OCI-LY7 (cell line): ENCODE measurements at regions not wholly inside any gene's neighbourhood (a gene's known extent, or its start where the extent isn't known, plus 50 kb on each side); places are given as distances from the start of the nearest gene placed in this dataset.
A peak's percentile ranks its signal among the peaks of the same experiment; 100 is the strongest.

ENCODE experiments used
- BruUV-seq: library from RNA; stranded (reverse); fragments of 400-500 nt; replicated peaks from 2 replicates; lab custom pipeline; 2021; lab: Mats Ljungman, UMichigan
- CTCF ChIA-PET: fragments of 300-600 bp; sonication (Branson Sonifier 250); formaldehyde crosslinking; loops from one replicate; lab custom pipeline; 2022; ENCODE audit warnings: antibody characterized with exemption; ENCODE audit not compliant: unreplicated experiment; lab: Charles Lee
- POLR2A ChIA-PET: fragments of 300-600 bp; sonication (Branson Sonifier 250); formaldehyde crosslinking; loops from one replicate; lab custom pipeline; 2022; ENCODE audit warnings: antibody characterized with exemption; lab: Charles Lee
- DNase-seq: peaks from one replicate; pipeline ENCODE4 v3.0.0-alpha.2; 2015; ENCODE audit warnings: low spot score
- H2AFZ ChIP-seq: fragments of 200-600 bp; sonication (generic), shearing (Covaris generic); 2 replicates; pipeline ENCODE4 v1.6.1; 2014; ENCODE audit warnings: mild to moderate bottlenecking, antibody characterized with exemption, low read length, moderate library complexity
- H3K27ac ChIP-seq: fragments of 200-600 bp; sonication (generic); 2 replicates; pipeline ENCODE4 v1.5.1; 2014; ENCODE audit warnings: mixed run types, low read depth, mild to moderate bottlenecking, moderate library complexity, low read length, inconsistent platforms; ENCODE audit not compliant: poor library complexity, severe bottlenecking
- H3K36me3 ChIP-seq: fragments of 200-600 bp; sonication (generic); 2 replicates; pipeline ENCODE4 v1.6.1; 2014; ENCODE audit warnings: mild to moderate bottlenecking, antibody characterized with exemption, low read length, moderate library complexity, mixed read lengths; ENCODE audit not compliant: insufficient read depth
- H3K4me1 ChIP-seq: fragments of 200-600 bp; sonication (generic); 2 replicates; pipeline ENCODE4 v1.5.1; 2014; ENCODE audit warnings: mild to moderate bottlenecking, low read length; ENCODE audit not compliant: insufficient read depth, poor library complexity, severe bottlenecking
- H3K4me2 ChIP-seq: fragments of 200-600 bp; sonication (generic); 2 replicates; pipeline ENCODE4 v1.6.1; 2014; ENCODE audit warnings: mild to moderate bottlenecking, low read length
- H3K4me3 ChIP-seq: fragments of 200-600 bp; sonication (generic); 2 replicates; pipeline ENCODE4 v1.5.1; 2014; ENCODE audit warnings: mild to moderate bottlenecking, low read depth, low read length; ENCODE audit not compliant: poor library complexity, severe bottlenecking
- H3K79me2 ChIP-seq: fragments of 200-600 bp; sonication (generic); 2 replicates; pipeline ENCODE4 v1.6.1; 2016; ENCODE audit warnings: low read depth, mild to moderate bottlenecking, low read length, moderate library complexity, mixed read lengths; ENCODE audit not compliant: insufficient read depth
- H3K9me2 ChIP-seq: fragments of 200-600 bp; sonication (generic); 2 replicates; pipeline ENCODE4 v1.6.1; 2016; ENCODE audit warnings: mild to moderate bottlenecking, low read length, mixed read lengths; ENCODE audit not compliant: insufficient read depth
- H3K9me3 ChIP-seq: fragments of 200-600 bp; sonication (generic); 2 replicates; pipeline ENCODE4 v1.6.1; 2014; ENCODE audit warnings: mild to moderate bottlenecking, mixed run types, low read length, mixed read lengths
- H4K20me1 ChIP-seq: fragments of 200-600 bp; sonication (generic); 2 replicates; pipeline ENCODE4 v1.6.1; 2014; ENCODE audit warnings: mild to moderate bottlenecking, antibody characterized with exemption, low read length, moderate library complexity, mixed read lengths; ENCODE audit not compliant: insufficient read depth
- CTCF ChIP-seq: fragments of 200-600 bp; sonication (generic); conservative IDR thresholded peaks from 2 replicates; pipeline ENCODE4 v1.5.1; 2014; ENCODE audit warnings: mild to moderate bottlenecking, antibody characterized with exemption, low read length, moderate library complexity, mixed read lengths
- EZH2phosphoT487 ChIP-seq: fragments of 200-600 bp; sonication (generic); IDR thresholded peaks from 2 replicates; pipeline ENCODE4 v1.6.1; 2018; ENCODE audit warnings: low read depth, borderline replicate concordance, mild to moderate bottlenecking, mixed run types, antibody characterized with exemption, low read length, moderate library complexity, mixed read lengths
- intact Hi-C: fragments of 100-400 bp; cut with micrococcal nuclease; formaldehyde crosslinking; loops from one replicate; pipeline ENCODE4 v1.10.0; 2022; ENCODE audit not compliant: unreplicated experiment

GRCh38 chr5:78705826-78706225, 57.3 kb upstream of the LHFPL2 start:
- Histone ChIP-seq H3K4me3 (no peak overlapping the region), H3K36me3 (peaks cover 20% of the 10 kb centered on the region), H4K20me1 (no peaks in the 10 kb centered on the region), H3K9me3 (peaks cover 5% of the 10 kb centered on the region; the same call in 1 of the 2 replicates), H3K79me2 (peaks cover 14% of the 10 kb centered on the region), H3K4me2 (peak overlapping the region; percentile 4; the same call in 1 of the 2 replicates), H3K27ac (peak overlapping the region; percentile 16), H3K4me1 (peaks cover 13% of the 10 kb centered on the region), H2AFZ (no peak overlapping the region), H3K9me2 (no peaks in the 10 kb centered on the region)
- TF ChIP-seq CTCF (no peak), EZH2phosphoT487 (no peak)
- no TSS peak for BruUV-seq
- ChIA-PET CTCF (no interaction called here), POLR2A (interaction anchor here (0.6 to 1.2 kb wide), 3 partner anchors 15 to 225 kb away, joined by 3 read pairs; no protein-coding TSS in a partner anchor)
- intact Hi-C loops, result no loop called here
- DNase-seq, result no peak

- POLR2A ChIA-PET, result interaction anchor here (0.6 to 1.4 kb wide), 4 partner anchors 12 to 377 kb away, joined by 3 to 5 read pairs (median 3); no protein-coding TSS in a partner anchor
- H3K9me2 ChIP-seq, result no peaks in the 10 kb centered on the region
- DNase-seq, result no peak
- TF ChIP-seq EZH2phosphoT487, result no peak
- no peak for TF ChIP-seq CTCF
- H3K79me2 ChIP-seq, result peaks cover 14% of the 10 kb centered on the region
- H2AFZ ChIP-seq, result no peak overlapping the region
- no peaks in the 10 kb centered on the region for H4K20me1 ChIP-seq
- no peak overlapping the region for H3K4me2 ChIP-seq
- CTCF ChIA-PET, result no interaction called here
- peaks cover 13% of the 10 kb centered on the region for H3K4me1 ChIP-seq
- peaks cover 12% of the 10 kb centered on the region; the same call in 1 of the 2 replicates for H3K9me3 ChIP-seq
- no TSS peak for BruUV-seq
- H3K27ac ChIP-seq, result no peak overlapping the region
- H3K36me3 ChIP-seq, result peaks cover 28% of the 10 kb centered on the region
- intact Hi-C loops, result no loop called here
- H3K4me3 ChIP-seq, result no peak overlapping the region
Measured at GRCh38 chr5:78701795-78702410, 53.3 kb upstream of the LHFPL2 start.

- no peaks in the 10 kb centered on the region for H4K20me1 ChIP-seq
- ChIA-PET CTCF (no interaction called here), POLR2A (interaction anchor here (0.6 to 1.2 kb wide), 5 partner anchors 9 to 67 kb away, joined by 3 read pairs; no protein-coding TSS in a partner anchor)
- no peak overlapping the region for H3K27ac ChIP-seq
- H2AFZ ChIP-seq, result no peak overlapping the region
- no peak overlapping the region for H3K4me2 ChIP-seq
- H3K4me1 ChIP-seq, result no peaks in the 10 kb centered on the region
- H3K79me2 ChIP-seq, result peaks cover 11% of the 10 kb centered on the region; the same call in 1 of the 2 replicates
- intact Hi-C loops, result no loop called here
- no peak for TF ChIP-seq CTCF
- TF ChIP-seq EZH2phosphoT487, result no peak
- DNase-seq, result no peak
- H3K36me3 ChIP-seq, result peaks cover 48% of the 10 kb centered on the region
- no peaks in the 10 kb centered on the region for H3K9me2 ChIP-seq
- BruUV-seq, result no TSS peak
- peaks cover 26% of the 10 kb centered on the region; the same call in 1 of the 2 replicates for H3K9me3 ChIP-seq
- no peak overlapping the region for H3K4me3 ChIP-seq
Measured at GRCh38 chr5:78699552-78700153, 51.1 kb upstream of the LHFPL2 start.
